Gastrocnemius medialis (tissue), 4 donors: ENCODE measurements at regions not wholly inside any gene's neighbourhood (a gene's known extent, or its start where the extent isn't known, plus 50 kb on each side); places are given as distances from the start of the nearest gene placed in this dataset.

Experiments
- ATAC-seq, 2 donors: fragments of 150-250 bp; one replicate each; pipeline ENCODE4 v1.9.1; 2016
- DNase-seq, 2 donors: peaks; one replicate each; pipeline ENCODE4 v3.0.0-alpha.2; 2019
- H3K27ac ChIP-seq, 4 donors: fragments of 200-600 bp; sonication (generic); 1 replicate in 1 of 4; 2 replicates in 3 of 4; pipeline ENCODE4 v1.5.1; 2016 to 2018; ENCODE audit warnings: mild to moderate bottlenecking in 2 of 4, moderate library complexity in 1 of 4
- H3K27me3 ChIP-seq, 3 donors: fragments of 200-600 bp; sonication (generic) in 2 of 3; 1 replicate in 1 of 3; 2 replicates in 2 of 3; pipeline versions ENCODE4 v1.5.1 to v1.6.0; 2016 to 2019; ENCODE audit warnings: mild to moderate bottlenecking in 1 of 3, moderate library complexity in 1 of 3
- H3K36me3 ChIP-seq, 2 donors: fragments of 200-600 bp; sonication (generic) in 1 of 2; one replicate each; pipeline ENCODE4 v1.5.1; 2017 to 2018
- H3K4me1 ChIP-seq, 2 donors: fragments of 200-600 bp; sonication (generic) in 1 of 2; one replicate each; pipeline ENCODE4 v1.5.1; 2016 to 2017; ENCODE audit warnings: mild to moderate bottlenecking in 2 of 2
- H3K4me3 ChIP-seq, 4 donors: fragments of 200-600 bp; sonication (generic) in 3 of 4; 1 replicate in 1 of 4; 2 replicates in 3 of 4; pipeline ENCODE4 v1.5.1; 2016 to 2019; ENCODE audit warnings: mild to moderate bottlenecking in 2 of 4
- H3K9me3 ChIP-seq, 3 donors: fragments of 200-600 bp; sonication (generic) in 2 of 3; 1 replicate in 1 of 3; 2 replicates in 2 of 3; pipeline ENCODE4 v1.5.1; 2016 to 2019
- POLR2A ChIP-seq, 2 donors: fragments of 450-650 bp; IDR thresholded peaks; one replicate each; pipeline ENCODE4 v1.6.1; 2017; ENCODE audit warnings: antibody characterized with exemption in 2 of 2, mild to moderate bottlenecking in 2 of 2, moderate library complexity in 2 of 2
- in situ Hi-C, 4 donors: fragments of 200-750 bp; cut with MboI; loops; one replicate each; pipeline versions ENCODE4 v1.15.0 to v1.8.0; 2017; ENCODE audit warnings: low sequenced_read_pairs in 4 of 4
- intact Hi-C: fragments of 100-400 bp; cut with DNase I; formaldehyde crosslinking; loops from one replicate; pipeline ENCODE4 v1.15.1; 2023; ENCODE audit warnings: low total_unique reads
- TF ChIP-seq, protein P1 (sequence below), 5 experiments: fragments of 450-650 bp in 3 of 5; fragments of 200-600 bp in 2 of 5; sonication (generic) in 2 of 5; IDR thresholded peaks in 4 of 5; conservative IDR thresholded peaks in 1 of 5; 1 replicate in 4 of 5; 2 replicates in 1 of 5; pipeline ENCODE4 v1.5.1; 2016 to 2019; ENCODE audit warnings: antibody characterized with exemption in 5 of 5, mild to moderate bottlenecking in 3 of 5, moderate library complexity in 3 of 5

DNA sequence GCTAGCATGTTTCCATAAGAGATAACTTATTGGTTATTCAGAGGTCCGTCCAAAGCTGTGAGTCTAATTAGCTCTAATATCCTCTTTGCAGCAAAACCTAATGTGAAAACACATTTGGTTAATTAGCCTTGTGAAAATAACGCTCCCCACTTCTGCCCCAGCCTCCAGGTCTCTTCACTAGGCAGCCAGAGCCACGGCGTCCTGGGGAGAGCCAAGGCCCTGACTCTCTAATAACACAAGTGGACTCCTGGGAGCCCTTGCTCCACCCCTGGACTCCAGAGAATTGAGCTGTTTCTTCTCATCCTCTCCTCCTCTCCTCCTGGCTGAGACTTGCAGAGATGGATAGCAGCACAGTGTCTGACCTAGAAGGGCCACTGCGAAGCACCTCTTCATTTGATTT, 78.8 kb downstream of the CCDC185 start:
- Histone ChIP-seq H3K9me3 (no peaks in the 10 kb centered on the region), H3K4me1 (no peaks in the 10 kb centered on the region), H3K4me3 (no peak overlapping the region), H3K27me3 (no peaks in the 10 kb centered on the region), H3K27ac (no peak overlapping the region), H3K36me3 (no peaks in the 10 kb centered on the region)
- no peak for TF ChIP-seq POLR2A (IDR thresholded peaks at IDR 0.05)
- TF ChIP-seq, protein P1, sequence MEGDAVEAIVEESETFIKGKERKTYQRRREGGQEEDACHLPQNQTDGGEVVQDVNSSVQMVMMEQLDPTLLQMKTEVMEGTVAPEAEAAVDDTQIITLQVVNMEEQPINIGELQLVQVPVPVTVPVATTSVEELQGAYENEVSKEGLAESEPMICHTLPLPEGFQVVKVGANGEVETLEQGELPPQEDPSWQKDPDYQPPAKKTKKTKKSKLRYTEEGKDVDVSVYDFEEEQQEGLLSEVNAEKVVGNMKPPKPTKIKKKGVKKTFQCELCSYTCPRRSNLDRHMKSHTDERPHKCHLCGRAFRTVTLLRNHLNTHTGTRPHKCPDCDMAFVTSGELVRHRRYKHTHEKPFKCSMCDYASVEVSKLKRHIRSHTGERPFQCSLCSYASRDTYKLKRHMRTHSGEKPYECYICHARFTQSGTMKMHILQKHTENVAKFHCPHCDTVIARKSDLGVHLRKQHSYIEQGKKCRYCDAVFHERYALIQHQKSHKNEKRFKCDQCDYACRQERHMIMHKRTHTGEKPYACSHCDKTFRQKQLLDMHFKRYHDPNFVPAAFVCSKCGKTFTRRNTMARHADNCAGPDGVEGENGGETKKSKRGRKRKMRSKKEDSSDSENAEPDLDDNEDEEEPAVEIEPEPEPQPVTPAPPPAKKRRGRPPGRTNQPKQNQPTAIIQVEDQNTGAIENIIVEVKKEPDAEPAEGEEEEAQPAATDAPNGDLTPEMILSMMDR (IDR thresholded peaks at IDR 0.05 in 4 of 5, conservative IDR thresholded peaks at IDR 0.05 in 1 of 5): no peak
- no peak for DNase-seq
- intact Hi-C loops: no loop called here
- no peak for ATAC-seq
- in situ Hi-C loops: no loop called here

DNA sequence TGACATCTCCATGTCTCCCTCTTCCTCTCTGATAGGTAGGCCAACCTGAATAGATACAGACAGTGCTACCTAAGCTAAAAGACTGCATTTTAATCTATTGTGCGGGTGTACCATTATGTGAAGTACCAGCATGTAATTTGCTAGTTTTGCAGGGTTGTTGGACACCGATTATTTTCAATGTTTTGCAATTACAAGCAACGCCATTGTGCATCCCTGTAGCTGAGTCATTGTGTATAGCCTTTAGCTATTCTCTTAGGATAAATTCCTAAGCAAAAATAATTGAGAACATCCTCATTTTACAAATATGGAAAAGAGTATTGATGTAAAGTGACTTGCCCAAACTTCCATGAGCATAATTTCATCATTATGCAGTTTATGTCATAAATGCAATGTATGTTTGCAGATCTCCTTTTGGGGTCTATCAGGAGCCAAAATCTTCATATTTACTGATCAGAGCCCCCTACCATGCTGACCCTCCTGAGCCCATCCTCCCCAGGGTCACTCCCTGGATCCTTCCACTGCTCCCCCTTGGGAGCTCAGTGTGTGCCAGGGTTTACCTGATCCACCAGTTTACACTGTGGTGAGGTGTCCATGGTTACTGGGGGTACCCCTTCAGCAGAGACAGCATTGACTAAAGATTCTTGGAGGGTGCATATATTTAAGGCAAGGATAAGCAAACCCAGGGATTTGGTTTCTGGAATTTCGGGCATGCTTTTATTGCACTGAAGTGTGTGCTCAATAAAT, 80.6 kb downstream of the CCDC185 start:
- Histone ChIP-seq H3K36me3 (no peaks in the 10 kb centered on the region), H3K27ac (no peak overlapping the region), H3K9me3 (no peaks in the 10 kb centered on the region), H3K4me1 (no peaks in the 10 kb centered on the region), H3K27me3 (no peaks in the 10 kb centered on the region), H3K4me3 (no peak overlapping the region)
- ATAC-seq (no peak), DNase-seq (no peak)
- intact Hi-C loops: no loop called here
- in situ Hi-C loops: no loop called here
- no peak for TF ChIP-seq POLR2A (IDR thresholded peaks at IDR 0.05)
- TF ChIP-seq, protein P1 (IDR thresholded peaks at IDR 0.05 in 4 of 5, conservative IDR thresholded peaks at IDR 0.05 in 1 of 5): no peak

DNA sequence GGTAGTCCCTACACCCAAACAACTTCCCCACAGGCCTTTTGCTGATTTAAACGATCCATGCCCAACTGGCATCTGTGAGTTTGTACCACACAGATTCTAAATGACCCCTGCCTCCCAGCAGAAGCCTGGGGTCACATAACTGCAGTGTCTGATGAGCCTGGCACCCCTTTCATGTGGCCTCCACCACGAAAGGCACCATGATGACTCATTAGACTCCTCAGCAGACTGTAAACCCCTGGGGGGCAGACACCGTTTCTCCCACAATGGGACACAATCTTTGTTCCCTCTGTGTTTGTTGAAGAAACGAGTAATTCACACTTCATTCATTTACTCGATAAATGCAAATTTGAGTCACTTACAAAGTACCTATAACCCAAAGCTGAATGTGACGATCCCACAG, 81.6 kb downstream of the CCDC185 start:
- intact Hi-C loops: no loop called here

DNA sequence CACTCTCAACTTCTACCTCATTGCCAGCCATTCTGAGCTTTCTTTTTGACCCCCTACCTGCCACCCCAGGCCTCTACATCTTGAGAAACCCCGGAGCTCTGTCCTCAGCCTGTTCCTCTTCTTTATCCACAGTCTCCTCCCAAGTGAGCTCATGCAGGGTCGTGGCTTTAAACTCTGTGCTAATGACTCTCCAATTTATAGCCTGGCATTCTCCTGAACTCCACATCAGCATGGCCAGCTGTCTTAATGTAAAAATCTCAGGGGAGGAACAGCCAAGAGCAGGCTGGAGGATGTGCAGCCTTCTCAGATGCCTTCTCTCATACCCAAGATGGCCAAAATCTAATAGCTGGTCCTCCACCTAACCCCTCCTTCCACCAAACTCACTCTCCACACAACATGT, 84.2 kb downstream of the CCDC185 start:
- Histone ChIP-seq H3K9me3 (no peaks in the 10 kb centered on the region), H3K27me3 (peaks cover 0 to 9% (median 0%) of the 10 kb centered on the region in 3 donors), H3K36me3 (no peaks in the 10 kb centered on the region), H3K27ac (no peak overlapping the region), H3K4me3 (no peak overlapping the region), H3K4me1 (no peaks in the 10 kb centered on the region)
- in situ Hi-C loops (no loop called here), intact Hi-C loops (no loop called here)
- TF ChIP-seq, protein P1 (IDR thresholded peaks at IDR 0.05 in 4 of 5, conservative IDR thresholded peaks at IDR 0.05 in 1 of 5): no peak
- TF ChIP-seq POLR2A (IDR thresholded peaks at IDR 0.05): no peak
- no peak for ATAC-seq
- DNase-seq: no peak

More for the DNA sequence above, 81.6 kb downstream of the CCDC185 start:
- Histone ChIP-seq H3K27ac (no peak overlapping the region), H3K4me1 (no peaks in the 10 kb centered on the region), H3K27me3 (peaks cover 0 to 5% (median 0%) of the 10 kb centered on the region in 3 donors), H3K9me3 (no peaks in the 10 kb centered on the region), H3K36me3 (no peaks in the 10 kb centered on the region), H3K4me3 (no peak overlapping the region)
- DNase-seq: no peak
- in situ Hi-C loops: no loop called here
- no peak for ATAC-seq
- TF ChIP-seq, protein P1 (IDR thresholded peaks at IDR 0.05 in 4 of 5, conservative IDR thresholded peaks at IDR 0.05 in 1 of 5): no peak

DNA sequence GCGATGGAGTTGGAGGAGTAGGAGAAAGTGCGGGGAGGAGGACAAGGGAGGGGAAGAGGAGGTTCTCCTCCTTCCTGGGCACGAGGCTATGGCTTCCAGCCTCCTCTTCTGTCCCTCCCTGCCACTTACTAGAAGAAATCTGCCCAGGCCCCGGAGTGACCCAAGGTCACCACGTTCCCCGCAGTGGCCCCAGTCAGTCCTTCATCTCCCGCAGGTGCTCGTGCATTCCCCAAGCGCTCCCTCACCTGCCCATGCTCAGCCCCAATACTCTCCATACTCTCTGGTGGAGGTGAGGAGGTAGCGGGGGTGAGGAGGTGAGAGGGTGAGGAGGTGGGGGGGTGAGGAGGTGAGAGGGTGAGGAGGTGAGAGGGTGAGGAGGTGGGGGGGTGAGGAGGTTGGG, 85.4 kb downstream of the CCDC185 start:
- intact Hi-C loops: no loop called here
- no peaks in the 10 kb centered on the region for H3K36me3 ChIP-seq
- peaks cover 0 to 12% (median 0%) of the 10 kb centered on the region in 3 donors for H3K27me3 ChIP-seq
- no peak overlapping the region for H3K27ac ChIP-seq
- DNase-seq (no peak), ATAC-seq (no peak)
- TF ChIP-seq, protein P1 (IDR thresholded peaks at IDR 0.05 in 4 of 5, conservative IDR thresholded peaks at IDR 0.05 in 1 of 5): no peak
- TF ChIP-seq POLR2A (IDR thresholded peaks at IDR 0.05): no peak
- H3K9me3 ChIP-seq: no peaks in the 10 kb centered on the region
- no peak overlapping the region for H3K4me3 ChIP-seq
- H3K4me1 ChIP-seq: no peaks in the 10 kb centered on the region
- in situ Hi-C loops: no loop called here
